GM12878 (cell line): ENCODE measurements at regions not wholly inside any gene's neighbourhood (a gene's known extent, or its start where the extent isn't known, plus 50 kb on each side); places are given as distances from the start of the nearest gene placed in this dataset.

ENCODE experiments used
- CHD1 ChIP-seq: IDR thresholded peaks from 2 replicates; pipeline ENCODE4 v1.6.1; 2012; ENCODE audit warnings: low read depth, low read length, improper control_type of control experiment
- PAX8 ChIP-seq: fragments of 450-650 bp; IDR thresholded peaks from 2 replicates; pipeline ENCODE4 v1.6.1; 2017; ENCODE audit warnings: mild to moderate bottlenecking, moderate library complexity
- RCOR1 ChIP-seq: conservative IDR thresholded peaks from 2 replicates; pipeline ENCODE4 v1.6.1; 2012; ENCODE audit warnings: low read depth, low read length, improper control_type of control experiment
- TF ChIP-seq, protein P1 (sequence below): IDR thresholded peaks from 2 replicates; pipeline ENCODE4 v1.6.1; 2012; ENCODE audit warnings: mild to moderate bottlenecking, low read depth, low read length

DNA sequence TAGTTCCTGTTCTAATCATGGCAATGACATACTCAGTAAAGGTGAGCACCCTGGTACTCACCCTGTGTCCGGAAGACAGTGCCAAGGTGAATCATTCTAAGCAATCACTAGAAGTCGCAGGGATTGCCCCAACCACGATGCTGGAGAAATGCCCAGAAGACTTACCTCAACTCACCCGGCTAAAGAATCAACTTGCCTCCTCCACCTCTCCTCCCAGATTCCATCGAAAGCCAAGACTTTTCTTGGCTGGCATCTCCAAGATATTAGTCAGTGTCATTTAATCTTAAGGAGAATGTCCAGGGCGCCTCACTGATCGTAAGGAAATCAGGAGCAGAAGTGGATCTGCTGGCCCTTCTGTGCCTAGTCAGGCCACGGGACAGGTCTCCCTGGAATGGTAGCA lies 204.9 kb downstream of the ERCC6L2 start:
- TF ChIP-seq RCOR1 (no peak), PAX8 (no peak), CHD1 (no peak)
- TF ChIP-seq, protein P1, sequence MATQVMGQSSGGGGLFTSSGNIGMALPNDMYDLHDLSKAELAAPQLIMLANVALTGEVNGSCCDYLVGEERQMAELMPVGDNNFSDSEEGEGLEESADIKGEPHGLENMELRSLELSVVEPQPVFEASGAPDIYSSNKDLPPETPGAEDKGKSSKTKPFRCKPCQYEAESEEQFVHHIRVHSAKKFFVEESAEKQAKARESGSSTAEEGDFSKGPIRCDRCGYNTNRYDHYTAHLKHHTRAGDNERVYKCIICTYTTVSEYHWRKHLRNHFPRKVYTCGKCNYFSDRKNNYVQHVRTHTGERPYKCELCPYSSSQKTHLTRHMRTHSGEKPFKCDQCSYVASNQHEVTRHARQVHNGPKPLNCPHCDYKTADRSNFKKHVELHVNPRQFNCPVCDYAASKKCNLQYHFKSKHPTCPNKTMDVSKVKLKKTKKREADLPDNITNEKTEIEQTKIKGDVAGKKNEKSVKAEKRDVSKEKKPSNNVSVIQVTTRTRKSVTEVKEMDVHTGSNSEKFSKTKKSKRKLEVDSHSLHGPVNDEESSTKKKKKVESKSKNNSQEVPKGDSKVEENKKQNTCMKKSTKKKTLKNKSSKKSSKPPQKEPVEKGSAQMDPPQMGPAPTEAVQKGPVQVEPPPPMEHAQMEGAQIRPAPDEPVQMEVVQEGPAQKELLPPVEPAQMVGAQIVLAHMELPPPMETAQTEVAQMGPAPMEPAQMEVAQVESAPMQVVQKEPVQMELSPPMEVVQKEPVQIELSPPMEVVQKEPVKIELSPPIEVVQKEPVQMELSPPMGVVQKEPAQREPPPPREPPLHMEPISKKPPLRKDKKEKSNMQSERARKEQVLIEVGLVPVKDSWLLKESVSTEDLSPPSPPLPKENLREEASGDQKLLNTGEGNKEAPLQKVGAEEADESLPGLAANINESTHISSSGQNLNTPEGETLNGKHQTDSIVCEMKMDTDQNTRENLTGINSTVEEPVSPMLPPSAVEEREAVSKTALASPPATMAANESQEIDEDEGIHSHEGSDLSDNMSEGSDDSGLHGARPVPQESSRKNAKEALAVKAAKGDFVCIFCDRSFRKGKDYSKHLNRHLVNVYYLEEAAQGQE: no peak
